IMR-90 (cell line): ENCODE measurements at regions not wholly inside any gene's neighbourhood (a gene's known extent, or its start where the extent isn't known, plus 50 kb on each side); places are given as distances from the start of the nearest gene placed in this dataset.

Experiments
- ATAC-seq: fragments of 200-7000 bp; cut with Tn5 transposase; 2 replicates; pipeline ENCODE4 v1.9.1; 2020; ENCODE audit warnings: low read depth, mild to moderate bottlenecking, moderate library complexity
- BruUV-seq: library from RNA; stranded (reverse); fragments of 400-500 nt; replicated peaks from 2 replicates; lab custom pipeline; 2021; lab: Mats Ljungman, UMichigan
- CTCF ChIA-PET: fragments of 300-600 bp; formaldehyde crosslinking; extraction: SDS; loops from one replicate; lab custom pipeline; 2021; ENCODE audit warnings: antibody characterized with exemption; lab: Yijun Ruan, JAX
- POLR2A ChIA-PET: fragments of 300-600 bp; sonication (Branson Sonifier 250); formaldehyde crosslinking; loops from one replicate; lab custom pipeline; 2022; ENCODE audit warnings: antibody characterized with exemption; ENCODE audit not compliant: unreplicated experiment; lab: Charles Lee
- DNase-seq: peaks from one replicate; pipeline ENCODE4 v3.0.0; 2013
- H2AFZ ChIP-seq: replicated peaks from 2 replicates; pipeline ENCODE3; 2013; ENCODE audit warnings: low read length, mild to moderate bottlenecking; ENCODE audit not compliant: poor library complexity
- H2AK5ac ChIP-seq: 2 replicates; pipeline ENCODE4 v1.6.1; 2013; ENCODE audit warnings: low read depth, low read length, inconsistent platforms
- H2AK9ac ChIP-seq: replicated peaks from 2 replicates; pipeline ENCODE3; 2013; ENCODE audit warnings: mild to moderate bottlenecking, low read depth, low read length, moderate library complexity; ENCODE audit not compliant: poor library complexity
- H2BK120ac ChIP-seq: 2 replicates; pipeline ENCODE4 v1.6.1; 2013; ENCODE audit warnings: low read depth, low read length, inconsistent platforms
- H2BK15ac ChIP-seq: 3 replicates; pipeline ENCODE4 v1.6.1; 2013; ENCODE audit warnings: low read depth, low read length, inconsistent platforms
- H2BK20ac ChIP-seq: 2 replicates; pipeline ENCODE4 v1.6.1; 2013; ENCODE audit warnings: low read depth, mild to moderate bottlenecking, inconsistent platforms, low read length, moderate library complexity
- H2BK5ac ChIP-seq: 2 replicates; pipeline ENCODE4 v1.6.1; 2013; ENCODE audit warnings: mild to moderate bottlenecking, low read depth, low read length, inconsistent platforms; ENCODE audit not compliant: poor library complexity, severe bottlenecking
- H3K14ac ChIP-seq: replicated peaks from 2 replicates; pipeline ENCODE4 v1.6.1; 2013; ENCODE audit warnings: low read depth, low read length, inconsistent platforms
- H3K18ac ChIP-seq: 2 replicates; pipeline ENCODE4 v1.6.1; 2013; ENCODE audit warnings: low read depth, low read length, control low read depth
- H3K23ac ChIP-seq: 2 replicates; pipeline ENCODE4 v1.6.1; 2013; ENCODE audit warnings: low read depth, low read length, inconsistent platforms
- H3K27ac ChIP-seq: 2 replicates; pipeline ENCODE4 v1.5.1; 2013; ENCODE audit warnings: mild to moderate bottlenecking, control low read depth, low read length; ENCODE audit not compliant: insufficient read depth
- H3K27me3 ChIP-seq: 2 replicates; pipeline ENCODE4 v1.6.1; 2013; ENCODE audit warnings: low read length; ENCODE audit not compliant: control insufficient read depth, insufficient read depth
- H3K36me3 ChIP-seq: 2 replicates; pipeline ENCODE4 v1.6.1; 2013; ENCODE audit warnings: low read length, mixed read lengths; ENCODE audit not compliant: control insufficient read depth, insufficient read depth
- H3K4ac ChIP-seq: 2 replicates; pipeline ENCODE4 v1.6.1; 2013; ENCODE audit warnings: low read depth, low read length, inconsistent platforms
- H3K4me1 ChIP-seq: 2 replicates; pipeline ENCODE4 v1.6.1; 2013; ENCODE audit warnings: low read length, mixed read lengths; ENCODE audit not compliant: control insufficient read depth, insufficient read depth
- H3K4me2 ChIP-seq: 2 replicates; pipeline ENCODE4 v1.6.1; 2013; ENCODE audit warnings: low read depth, mild to moderate bottlenecking, control low read depth, low read length, moderate library complexity
- H3K4me3 ChIP-seq: 2 replicates; pipeline ENCODE4 v1.5.1; 2013; ENCODE audit warnings: low read depth, mild to moderate bottlenecking, control low read depth, low read length, moderate library complexity; ENCODE audit not compliant: insufficient read depth
- H3K56ac ChIP-seq: 2 replicates; pipeline ENCODE4 v1.6.1; 2013; ENCODE audit warnings: low read length, inconsistent platforms; ENCODE audit not compliant: insufficient read depth; ENCODE audit errors: extremely low read depth
- H3K79me1 ChIP-seq, 2 experiments: 2 replicates each; pipeline ENCODE4 v1.6.1; 2013; ENCODE audit warnings: low read length in 2 of 2, inconsistent platforms in 1 of 2, low read depth in 1 of 2
- H3K9ac ChIP-seq: 2 replicates; pipeline ENCODE4 v1.6.1; 2013; ENCODE audit warnings: low read depth, low read length, control low read depth
- H3K9me1 ChIP-seq: 2 replicates; pipeline ENCODE4 v1.6.1; 2013; ENCODE audit warnings: low read length, inconsistent platforms; ENCODE audit not compliant: insufficient read depth
- H3K9me3 ChIP-seq: 2 replicates; pipeline ENCODE4 v1.6.1; 2013; ENCODE audit warnings: low read length; ENCODE audit not compliant: control insufficient read depth, insufficient read depth
- H4K20me1 ChIP-seq: 2 replicates; pipeline ENCODE4 v1.6.1; 2013; ENCODE audit warnings: low read length, inconsistent platforms; ENCODE audit not compliant: insufficient read depth
- H4K5ac ChIP-seq: 2 replicates; pipeline ENCODE4 v1.6.1; 2013; ENCODE audit warnings: mild to moderate bottlenecking, low read depth, low read length, control low read depth
- H4K8ac ChIP-seq, 2 experiments: 2 replicates each; pipeline ENCODE4 v1.6.1; 2013; ENCODE audit warnings: low read depth in 2 of 2, low read length in 2 of 2, control low read depth in 1 of 2, inconsistent platforms in 1 of 2
- H4K91ac ChIP-seq: 2 replicates; pipeline ENCODE4 v1.6.1; 2013; ENCODE audit warnings: low read depth, low read length, inconsistent platforms; ENCODE audit not compliant: insufficient read depth
- BHLHE40 ChIP-seq: fragments of 150-350 bp; IDR thresholded peaks from 2 replicates; pipeline ENCODE4 v1.6.1; 2016; ENCODE audit warnings: mild to moderate bottlenecking, low read depth, low read length
- CEBPB ChIP-seq: IDR thresholded peaks from 2 replicates; pipeline ENCODE4 v1.6.1; 2012; ENCODE audit warnings: low read depth, low read length, improper control_type of control experiment
- CHD1 ChIP-seq: IDR thresholded peaks from 2 replicates; pipeline ENCODE4 v1.6.1; 2012; ENCODE audit warnings: low read depth, low read length, improper control_type of control experiment
- FOS ChIP-seq: fragments of 150-350 bp; IDR thresholded peaks from 2 replicates; pipeline ENCODE4 v1.6.1; 2016; ENCODE audit warnings: low read depth, low read length
- MAFK ChIP-seq: IDR thresholded peaks from 2 replicates; pipeline ENCODE4 v1.6.1; 2012; ENCODE audit warnings: low read depth, low read length, improper control_type of control experiment
- MAZ ChIP-seq: IDR thresholded peaks from 2 replicates; pipeline ENCODE4 v1.6.1; 2012; ENCODE audit warnings: low read depth, mild to moderate bottlenecking, low read length, improper control_type of control experiment, moderate library complexity, borderline replicate concordance
- MXI1 ChIP-seq: IDR thresholded peaks from 2 replicates; pipeline ENCODE4 v1.6.1; 2012; ENCODE audit warnings: low read depth, mild to moderate bottlenecking, low read length, moderate library complexity, borderline replicate concordance
- NFE2L2 ChIP-seq: fragments of 150-350 bp; IDR thresholded peaks from 2 replicates; pipeline ENCODE4 v1.6.1; 2016; ENCODE audit warnings: low read depth, mild to moderate bottlenecking, low read length
- POLR2A ChIP-seq: IDR thresholded peaks from 2 replicates; pipeline ENCODE4 v1.6.1; 2012; ENCODE audit warnings: mild to moderate bottlenecking, low read depth, low read length
- RAD21 ChIP-seq: IDR thresholded peaks from 2 replicates; pipeline ENCODE4 v1.6.1; 2012; ENCODE audit warnings: low read length, improper control_type of control experiment
- RCOR1 ChIP-seq: IDR thresholded peaks from 2 replicates; pipeline ENCODE4 v1.6.1; 2012; ENCODE audit warnings: mild to moderate bottlenecking, low read length, improper control_type of control experiment; ENCODE audit not compliant: insufficient replicate concordance
- RFX5 ChIP-seq: IDR thresholded peaks from 2 replicates; pipeline ENCODE4 v1.8.0; 2012; ENCODE audit warnings: low read depth, mild to moderate bottlenecking, low read length, moderate library complexity
- SMC3 ChIP-seq: fragments of 150-350 bp; IDR thresholded peaks from 2 replicates; pipeline ENCODE4 v1.6.1; 2016; ENCODE audit warnings: low read depth, mild to moderate bottlenecking, antibody characterized with exemption, low read length, moderate library complexity
- WGBS, 2 experiments: methylation state at CpG; one replicate each; pipeline versions ENCODE4 v1.1.5 to v1.1.7; 2013; ENCODE audit warnings: missing lambda C conversion rate in 2 of 2; ENCODE audit not compliant: insufficient read length in 1 of 2; ENCODE audit errors: extremely low coverage in 2 of 2; 5-methylcytosine and 5-hydroxymethylcytosine counted together
- dilution Hi-C: fragments of 300-500 bp; cut with HindIII; formaldehyde crosslinking; loops from one replicate; pipeline ENCODE4 v1.14.3; 2018; ENCODE audit warnings: low sequenced_read_pairs; ENCODE audit not compliant: unreplicated experiment
- in situ Hi-C: fragments of 300-500 bp; cut with MboI; formaldehyde crosslinking; loops from 3 replicates; pipeline ENCODE4 v1.14.3; 2019; ENCODE audit warnings: low sequenced_read_pairs, inconsistent platforms, mixed read lengths
- intact Hi-C: fragments of 100-400 bp; cut with micrococcal nuclease; formaldehyde crosslinking; loops from 2 replicates; pipeline ENCODE4 v1.10.0; 2022
- TF ChIP-seq, protein P1 (sequence below): fragments of 150-350 bp; IDR thresholded peaks from 2 replicates; pipeline ENCODE4 v1.6.1; 2016; ENCODE audit warnings: low read depth, mild to moderate bottlenecking, low read length, moderate library complexity, borderline replicate concordance
- TF ChIP-seq, protein P2 (sequence below): fragments of 150-350 bp; IDR thresholded peaks from 2 replicates; pipeline ENCODE4 v1.6.1; 2017; ENCODE audit warnings: mild to moderate bottlenecking, antibody characterized with exemption, low read length, low read depth
- TF ChIP-seq, protein P3 (sequence below): conservative IDR thresholded peaks from 2 replicates; pipeline ENCODE4 v1.5.1; 2012; ENCODE audit warnings: mild to moderate bottlenecking, low read depth, low read length, improper control_type of control experiment

GRCh38 chr2:58671675-58672074 is 430.6 kb upstream of the FANCL start:
- Histone ChIP-seq H2AK9ac (no peak overlapping the region), H4K8ac (no peak overlapping the region), H2AK5ac (no peak overlapping the region), H3K4me1 (no peaks in the 10 kb centered on the region), H2BK5ac (no peak overlapping the region), H3K9ac (no peak overlapping the region), H3K23ac (no peak overlapping the region), H3K4me2 (no peak overlapping the region), H3K36me3 (no peaks in the 10 kb centered on the region), H4K91ac (no peak overlapping the region), H4K5ac (no peak overlapping the region), H3K27ac (no peak overlapping the region), H3K9me1 (no peaks in the 10 kb centered on the region), H2AFZ (no peak overlapping the region), H3K14ac (no peak overlapping the region), H3K9me3 (no peaks in the 10 kb centered on the region), H3K4me3 (no peak overlapping the region), H3K56ac (no peak overlapping the region), H2BK20ac (no peak overlapping the region), H4K20me1 (no peaks in the 10 kb centered on the region), H3K79me1 (no peaks in the 10 kb centered on the region), H3K27me3 (no peaks in the 10 kb centered on the region), H2BK120ac (no peak overlapping the region), H3K18ac (no peak overlapping the region), H2BK15ac (no peak overlapping the region), H3K4ac (no peak overlapping the region)
- intact Hi-C loops (no loop called here), dilution Hi-C loops (no loop called here), in situ Hi-C loops (no loop called here)
- ATAC-seq (no peak), DNase-seq (no peak)
- WGBS, 2 experiments: no CpG with 5 or more reads among the region's 2 CpGs
- TF ChIP-seq FOS (no peak), RCOR1 (no peak), MAFK (no peak), MXI1 (no peak), NFE2L2 (no peak), BHLHE40 (no peak), CHD1 (no peak), RFX5 (no peak), POLR2A (no peak), SMC3 (no peak), CEBPB (no peak), RAD21 (no peak), MAZ (no peak)
- TF ChIP-seq, protein P1, sequence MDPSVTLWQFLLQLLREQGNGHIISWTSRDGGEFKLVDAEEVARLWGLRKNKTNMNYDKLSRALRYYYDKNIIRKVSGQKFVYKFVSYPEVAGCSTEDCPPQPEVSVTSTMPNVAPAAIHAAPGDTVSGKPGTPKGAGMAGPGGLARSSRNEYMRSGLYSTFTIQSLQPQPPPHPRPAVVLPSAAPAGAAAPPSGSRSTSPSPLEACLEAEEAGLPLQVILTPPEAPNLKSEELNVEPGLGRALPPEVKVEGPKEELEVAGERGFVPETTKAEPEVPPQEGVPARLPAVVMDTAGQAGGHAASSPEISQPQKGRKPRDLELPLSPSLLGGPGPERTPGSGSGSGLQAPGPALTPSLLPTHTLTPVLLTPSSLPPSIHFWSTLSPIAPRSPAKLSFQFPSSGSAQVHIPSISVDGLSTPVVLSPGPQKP: no peak
- TF ChIP-seq, protein P2, sequence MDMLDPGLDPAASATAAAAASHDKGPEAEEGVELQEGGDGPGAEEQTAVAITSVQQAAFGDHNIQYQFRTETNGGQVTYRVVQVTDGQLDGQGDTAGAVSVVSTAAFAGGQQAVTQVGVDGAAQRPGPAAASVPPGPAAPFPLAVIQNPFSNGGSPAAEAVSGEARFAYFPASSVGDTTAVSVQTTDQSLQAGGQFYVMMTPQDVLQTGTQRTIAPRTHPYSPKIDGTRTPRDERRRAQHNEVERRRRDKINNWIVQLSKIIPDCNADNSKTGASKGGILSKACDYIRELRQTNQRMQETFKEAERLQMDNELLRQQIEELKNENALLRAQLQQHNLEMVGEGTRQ: no peak
- TF ChIP-seq, protein P3, sequence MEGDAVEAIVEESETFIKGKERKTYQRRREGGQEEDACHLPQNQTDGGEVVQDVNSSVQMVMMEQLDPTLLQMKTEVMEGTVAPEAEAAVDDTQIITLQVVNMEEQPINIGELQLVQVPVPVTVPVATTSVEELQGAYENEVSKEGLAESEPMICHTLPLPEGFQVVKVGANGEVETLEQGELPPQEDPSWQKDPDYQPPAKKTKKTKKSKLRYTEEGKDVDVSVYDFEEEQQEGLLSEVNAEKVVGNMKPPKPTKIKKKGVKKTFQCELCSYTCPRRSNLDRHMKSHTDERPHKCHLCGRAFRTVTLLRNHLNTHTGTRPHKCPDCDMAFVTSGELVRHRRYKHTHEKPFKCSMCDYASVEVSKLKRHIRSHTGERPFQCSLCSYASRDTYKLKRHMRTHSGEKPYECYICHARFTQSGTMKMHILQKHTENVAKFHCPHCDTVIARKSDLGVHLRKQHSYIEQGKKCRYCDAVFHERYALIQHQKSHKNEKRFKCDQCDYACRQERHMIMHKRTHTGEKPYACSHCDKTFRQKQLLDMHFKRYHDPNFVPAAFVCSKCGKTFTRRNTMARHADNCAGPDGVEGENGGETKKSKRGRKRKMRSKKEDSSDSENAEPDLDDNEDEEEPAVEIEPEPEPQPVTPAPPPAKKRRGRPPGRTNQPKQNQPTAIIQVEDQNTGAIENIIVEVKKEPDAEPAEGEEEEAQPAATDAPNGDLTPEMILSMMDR: no peak
- BruUV-seq: no TSS peak
- CTCF ChIA-PET: no interaction called here
- POLR2A ChIA-PET: no interaction called here
